ENCODE measurements at regions not wholly inside any gene's neighbourhood (a gene's known extent, or its start where the extent isn't known, plus 50 kb on each side); places are given as distances from the start of the nearest gene placed in this dataset.
"Not testable (repeated sequence)": the region's sequence is repeated elsewhere in the genome, so short reads cannot be mapped to it uniquely, and the experiment has no call there.

GRCh38 chrX:41034902-41035301, 50.3 kb upstream of the USP9X start:
- TF ChIP-seq ZNF280D (tag by site-specific recombination; IDR thresholded peaks at IDR 0.05): peak; percentile 45; the same call in 1 of the 2 replicates
- TF ChIP-seq ZNF146 (tag by site-specific recombination; IDR thresholded peaks at IDR 0.05): peak; percentile 98
- peak; percentile 70; the same call in 1 of the 2 replicates for TF ChIP-seq ZNF580 (tag by site-specific recombination; IDR thresholded peaks at IDR 0.05)
- TF ChIP-seq ZNF121 (tag by site-specific recombination; IDR thresholded peaks at IDR 0.05): 0 out of 2 replicates have a peak, but pooled peaks have one; percentile 44
- H3K4me1 ChIP-seq (ENCODE audit: control insufficient read depth, insufficient read depth, low read length); H3K9me3 ChIP-seq (ENCODE audit: control insufficient read depth, insufficient read depth, low read depth, low read length); H3K36me3 ChIP-seq (ENCODE audit: control insufficient read depth in 2 of 2, insufficient read depth in 1 of 2, low read length in 2 of 2); H3K27ac ChIP-seq (ENCODE audit: extremely low read depth, low read depth, low read length); H3K4me3 ChIP-seq (ENCODE audit: low read depth, low read length); POLR2A ChIA-PET: not testable (repeated sequence)
- CTCF ChIA-PET: interaction anchor here (1.1 kb wide), 1 partner anchor 11 kb away, joined by 7 read pairs; no protein-coding TSS in a partner anchor

All from HEK293 (cell line).